GM13976 (cell line): ENCODE measurements at regions not wholly inside any gene's neighbourhood (a gene's known extent, or its start where the extent isn't known, plus 50 kb on each side); places are given as distances from the start of the nearest gene placed in this dataset.
"Not testable (repeated sequence)": the region's sequence is repeated elsewhere in the genome, so short reads cannot be mapped to it uniquely, and the experiment has no call there.

Experiments
- DNase-seq: peaks from one replicate; pipeline ENCODE4 v3.0.0; 2012; ENCODE audit warnings: low spot score
- CTCF ChIP-seq: IDR thresholded peaks from 2 replicates; pipeline ENCODE4 v1.5.1; 2012; ENCODE audit warnings: borderline replicate concordance, mild to moderate bottlenecking; ENCODE audit not compliant: insufficient read depth; ENCODE audit errors: extremely low read depth, missing control alignments, control extremely low read depth
- in situ Hi-C: fragments of 300-500 bp; cut with MboI; formaldehyde crosslinking; loops from one replicate; pipeline ENCODE4 v1.12.0; 2022; ENCODE audit warnings: low sequenced_read_pairs, mixed read lengths, inconsistent platforms; ENCODE audit not compliant: unreplicated experiment

- no peak for TF ChIP-seq CTCF
- DNase-seq, result no peak
- in situ Hi-C loops, result no loop called here
These were observed 281.9 kb upstream of the ASIC2 start for GRCh38 chr17:33574942-33575445.

GRCh38 chr17:33579740-33580139 lies 286.6 kb upstream of the ASIC2 start:
- DNase-seq, in situ Hi-C loops: not testable (repeated sequence)

- in situ Hi-C loops, result no loop called here
- no peak for TF ChIP-seq CTCF
- DNase-seq, result no peak
These were observed 287.1 kb upstream of the ASIC2 start for GRCh38 chr17:33580215-33580614.

- DNase-seq, result no peak
- TF ChIP-seq CTCF, result no peak
- in situ Hi-C loops, result no loop called here
These were observed 289.6 kb upstream of the ASIC2 start for GRCh38 chr17:33582661-33583060.

GRCh38 chr17:33583518-33584417 lies 290.7 kb upstream of the ASIC2 start:
- TF ChIP-seq CTCF, result no peak
- in situ Hi-C loops, result no loop called here
- no peak for DNase-seq

GRCh38 chr17:33593991-33594390 lies 300.9 kb upstream of the ASIC2 start:
- no peak for DNase-seq
- in situ Hi-C loops, result no loop called here
- TF ChIP-seq CTCF, result no peak

- no peak for TF ChIP-seq CTCF
- in situ Hi-C loops, result no loop called here
- no peak for DNase-seq
These were observed 302.7 kb upstream of the ASIC2 start for GRCh38 chr17:33595828-33596227.
